HG02870 (cell line): ENCODE measurements at regions not wholly inside any gene's neighbourhood (a gene's known extent, or its start where the extent isn't known, plus 50 kb on each side); places are given as distances from the start of the nearest gene placed in this dataset.
"Not testable (repeated sequence)": the region's sequence is repeated elsewhere in the genome, so short reads cannot be mapped to it uniquely, and the experiment has no call there.

Experiments used
- ATAC-seq: cut with Tn5 transposase; IDR thresholded peaks from one replicate; pipeline ENCODE4 v1.9.1; 2021; ENCODE audit warnings: mild to moderate bottlenecking, moderate library complexity; ENCODE audit not compliant: unreplicated experiment

DNA sequence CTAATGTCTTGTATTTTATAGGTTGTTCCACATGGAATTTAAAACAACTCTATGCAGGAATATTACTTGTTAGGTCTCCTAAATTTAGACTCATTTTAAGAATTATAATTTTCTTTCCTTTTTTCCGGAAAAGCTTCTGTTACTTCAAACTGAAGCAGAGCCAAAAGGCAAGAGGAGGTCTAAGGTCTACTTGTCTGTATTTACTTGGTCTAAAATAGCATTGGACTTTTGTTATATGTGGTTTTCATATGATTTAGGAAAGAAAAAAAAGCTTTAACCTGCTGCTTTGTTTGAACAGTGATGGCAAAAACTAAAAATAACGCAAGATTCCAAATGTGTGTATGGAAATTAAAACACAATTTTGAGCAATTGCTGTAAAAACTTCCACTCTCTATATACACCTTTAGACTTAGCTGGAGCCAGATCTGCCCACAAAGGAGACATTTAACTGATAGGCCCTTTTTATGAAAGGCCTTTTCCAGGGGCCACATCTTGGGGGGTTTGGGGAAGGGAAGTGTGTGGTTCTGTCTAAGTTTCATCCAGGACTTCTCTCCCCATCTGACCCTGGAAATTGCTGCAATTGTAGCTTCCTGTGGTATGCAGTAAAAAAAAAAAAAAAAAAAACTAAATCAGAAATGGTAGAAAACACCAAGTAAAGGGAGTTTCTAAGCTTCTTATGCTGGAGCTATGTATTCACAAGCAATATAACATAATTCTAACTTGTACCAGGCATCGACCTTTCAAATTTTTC, 307.7 kb upstream of the MEF2C start:
- ATAC-seq: no peak

DNA sequence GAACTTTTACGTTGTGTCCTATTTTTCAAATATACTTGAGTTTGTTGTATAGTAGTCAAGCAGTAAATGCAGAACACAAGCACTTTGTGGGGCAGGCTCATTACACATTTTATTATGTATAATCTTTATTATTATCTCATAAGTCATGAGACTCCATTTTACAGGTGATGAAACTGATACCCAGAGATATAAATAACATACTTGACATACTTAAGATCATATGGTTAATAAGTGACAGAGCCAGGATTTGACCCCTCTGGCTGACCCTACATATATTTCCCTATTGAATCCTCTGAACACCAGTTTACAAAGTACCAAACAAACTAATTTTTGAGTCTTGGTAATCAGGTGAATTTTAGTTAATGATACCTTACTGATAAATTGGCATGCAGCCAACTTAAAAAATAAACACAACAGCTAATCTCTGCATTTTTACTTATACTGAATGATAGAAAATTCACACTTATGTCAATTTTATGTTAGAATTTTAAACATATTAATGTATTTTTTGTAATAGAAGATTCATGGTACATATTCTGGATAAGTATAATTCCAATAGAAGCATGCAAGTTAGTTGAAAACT, 305.0 kb upstream of the MEF2C start:
- no peak for ATAC-seq

GRCh38 chr5:89187268-89187667, 304.3 kb upstream of the MEF2C start:
- no peak for ATAC-seq

DNA sequence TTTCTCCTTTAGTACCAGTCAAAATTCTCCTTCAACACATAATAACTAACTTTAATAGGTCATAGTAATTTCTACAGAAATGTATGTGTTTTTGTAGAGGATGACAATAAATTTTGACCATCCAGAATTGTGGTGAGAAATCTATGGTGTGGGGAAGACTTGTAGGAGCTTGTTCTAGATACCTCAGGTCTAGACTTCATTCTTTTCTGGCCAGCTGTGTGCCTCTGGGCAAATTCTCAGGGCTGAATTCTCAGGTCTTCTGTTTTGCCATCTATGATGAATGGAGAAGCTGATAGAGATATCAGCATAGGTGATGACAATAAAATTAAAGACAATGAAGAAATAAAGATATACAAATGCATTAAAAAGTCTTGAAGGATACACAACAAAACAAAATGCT, 298.6 kb upstream of the MEF2C start:
- no peak for ATAC-seq

GRCh38 chr5:89179731-89180130, 296.7 kb upstream of the MEF2C start:
- ATAC-seq: no peak

GRCh38 chr5:89178541-89178940, 295.6 kb upstream of the MEF2C start:
- ATAC-seq: no peak

DNA sequence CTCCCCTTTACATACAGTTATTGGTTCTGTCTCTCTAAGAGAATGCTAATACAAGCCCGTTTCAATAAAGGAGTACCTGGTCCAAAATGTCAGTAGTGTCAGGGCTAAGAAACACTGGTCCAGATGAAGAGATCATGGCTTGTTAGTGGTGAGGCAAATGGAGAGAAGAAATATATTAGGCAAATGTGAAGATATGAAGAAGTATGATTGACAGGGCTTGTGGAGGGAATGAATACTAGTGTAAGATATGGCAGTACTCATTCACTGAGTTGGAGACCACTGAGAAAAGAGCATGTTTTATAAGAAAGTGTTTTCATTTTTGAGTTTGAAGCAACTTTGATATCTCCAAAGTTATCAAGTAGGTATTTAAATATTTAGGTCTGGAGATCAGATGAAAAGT, 290.5 kb upstream of the MEF2C start:
- ATAC-seq: no peak

GRCh38 chr5:89168766-89169165, 285.8 kb upstream of the MEF2C start:
- no peak for ATAC-seq

DNA sequence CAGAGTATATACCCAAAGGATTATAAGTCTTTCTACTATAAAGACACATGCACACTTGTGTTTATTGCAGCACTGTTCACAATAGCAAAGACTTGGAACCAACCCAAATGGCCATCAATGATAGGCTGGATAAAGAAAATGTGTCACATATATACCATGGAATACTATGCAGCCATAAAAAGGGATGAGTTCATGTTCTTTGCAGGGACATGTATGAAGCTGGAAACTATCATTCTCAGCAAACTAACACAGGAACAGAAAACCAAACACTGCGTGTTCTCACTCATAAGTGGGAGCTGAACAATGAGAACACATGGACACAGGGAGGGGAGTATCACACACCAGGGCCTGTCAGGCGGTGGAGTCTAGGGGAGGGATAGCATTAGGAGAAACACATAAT, 281.7 kb upstream of the MEF2C start:
- ATAC-seq: not testable (repeated sequence)

DNA sequence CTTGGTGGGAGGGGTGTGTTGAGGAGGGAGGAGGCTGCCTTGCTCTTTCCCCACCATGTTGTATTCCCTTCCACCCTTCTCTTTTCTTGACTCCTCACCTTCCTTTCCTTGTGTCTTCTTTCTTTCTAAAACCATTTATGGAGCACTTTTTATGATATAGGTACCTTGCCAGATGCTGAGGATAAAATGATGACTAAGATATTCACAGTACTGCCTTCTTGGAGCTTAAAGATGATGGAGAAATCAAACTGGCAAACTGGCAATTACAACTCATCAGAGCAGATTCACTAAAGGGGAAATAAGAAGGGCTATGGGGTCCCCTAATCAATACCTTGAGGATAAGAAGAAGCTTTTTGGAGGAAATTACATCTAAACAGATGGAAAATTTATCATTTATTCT, 273.2 kb upstream of the MEF2C start:
- ATAC-seq: no peak

DNA sequence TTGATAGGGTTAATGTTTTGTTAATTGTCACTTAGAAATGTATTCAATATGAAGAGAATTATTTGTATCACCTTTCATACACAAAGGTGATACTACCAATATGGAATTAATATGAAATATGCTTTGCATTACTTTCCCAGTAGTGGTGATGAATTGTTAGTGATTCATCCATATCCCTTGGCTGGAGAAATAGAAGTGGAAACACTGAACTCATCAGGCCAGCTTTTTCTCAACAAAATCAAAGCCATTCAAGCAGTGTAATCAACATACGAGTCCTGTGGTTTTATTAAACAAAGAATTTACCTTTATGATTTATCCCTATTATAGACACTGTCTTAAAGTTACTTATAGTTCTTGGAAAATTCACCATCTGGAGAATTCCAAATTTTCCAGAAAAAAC, 264.0 kb upstream of the MEF2C start:
- no peak for ATAC-seq

- ATAC-seq: no peak
Measured at GRCh38 chr5:89137148-89137547, 254.2 kb upstream of the MEF2C start.

DNA sequence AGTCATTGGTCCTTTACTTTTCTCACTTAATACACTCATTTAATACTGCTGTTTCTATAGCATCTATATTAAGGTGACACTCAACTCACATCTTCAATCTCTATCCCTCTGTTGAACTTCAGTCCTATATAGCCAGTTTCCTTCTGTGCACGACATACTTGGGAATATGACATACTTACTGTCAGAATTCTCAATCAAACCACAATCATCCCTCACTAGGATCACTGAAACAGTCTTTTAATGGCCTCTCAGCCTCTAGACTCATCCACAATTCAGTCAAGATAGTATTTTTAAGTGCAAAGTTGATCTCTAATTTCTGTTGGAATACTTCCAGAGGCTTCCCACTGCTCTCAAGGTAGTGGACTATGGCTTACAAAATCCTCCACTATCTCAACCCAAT, 251.0 kb upstream of the MEF2C start:
- no peak for ATAC-seq

DNA sequence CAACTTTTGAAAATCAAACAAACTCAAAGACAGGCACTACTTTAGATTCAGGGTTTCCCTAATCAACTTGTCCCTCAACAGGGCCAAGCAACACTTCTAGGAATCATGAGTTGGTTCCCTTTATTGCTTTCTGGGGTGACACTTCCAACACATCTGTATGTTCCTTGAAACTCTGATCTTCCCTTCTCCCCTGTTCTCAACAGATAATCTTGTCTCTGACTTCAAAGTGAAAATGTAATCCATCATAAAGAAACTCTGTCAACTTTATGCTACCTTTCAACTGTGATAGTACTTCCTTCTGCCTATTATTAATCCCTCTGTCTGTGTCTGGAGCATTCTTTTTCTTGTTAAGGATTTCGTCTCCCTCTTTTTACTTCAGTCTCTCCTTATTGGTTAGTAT, 250.1 kb upstream of the MEF2C start:
- ATAC-seq: no peak

DNA sequence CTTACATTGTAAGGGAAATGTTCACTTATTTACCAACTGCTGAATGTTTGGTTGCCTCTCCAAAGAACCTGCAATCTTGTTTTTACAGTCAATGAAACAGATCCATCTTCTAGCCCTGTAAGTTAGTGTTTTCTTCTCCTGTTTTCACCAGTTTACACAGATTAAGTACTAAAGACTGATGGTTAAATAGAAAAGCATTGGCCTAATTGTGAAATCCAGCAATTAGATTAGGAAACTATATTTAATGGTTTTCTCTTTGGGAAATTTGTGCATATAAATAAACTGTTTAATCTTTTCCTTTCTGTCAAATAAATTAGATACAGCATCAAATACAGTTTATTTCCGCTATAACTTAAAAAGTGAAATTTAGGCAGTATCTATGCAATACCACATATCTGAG, 247.9 kb upstream of the MEF2C start:
- ATAC-seq: no peak

DNA sequence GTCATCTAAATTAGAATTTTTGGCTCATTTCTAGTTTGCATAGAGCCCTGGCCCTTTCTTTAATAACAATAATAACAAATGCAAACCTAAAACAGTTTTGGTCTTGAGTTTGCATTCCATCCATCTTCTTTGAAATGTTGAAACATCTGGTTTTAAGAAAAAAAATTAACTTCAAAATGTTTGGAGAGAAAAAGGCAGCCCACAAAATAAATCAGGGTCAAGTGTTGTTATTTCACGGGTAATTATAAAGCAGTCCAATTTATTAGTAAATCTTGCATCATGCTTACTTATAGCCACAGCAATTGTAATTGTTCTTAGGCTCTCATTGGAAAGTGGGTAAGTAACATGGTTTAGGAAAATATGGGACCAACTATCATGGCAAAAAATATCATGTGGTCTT, 247.0 kb upstream of the MEF2C start:
- ATAC-seq: no peak

- no peak for ATAC-seq
Measured at GRCh38 chr5:89128906-89129625, 246.1 kb upstream of the MEF2C start.

- ATAC-seq: no peak
Measured at GRCh38 chr5:89128092-89128491, 245.1 kb upstream of the MEF2C start.

- ATAC-seq: no peak
Measured at GRCh38 chr5:89127191-89127590, 244.2 kb upstream of the MEF2C start.

DNA sequence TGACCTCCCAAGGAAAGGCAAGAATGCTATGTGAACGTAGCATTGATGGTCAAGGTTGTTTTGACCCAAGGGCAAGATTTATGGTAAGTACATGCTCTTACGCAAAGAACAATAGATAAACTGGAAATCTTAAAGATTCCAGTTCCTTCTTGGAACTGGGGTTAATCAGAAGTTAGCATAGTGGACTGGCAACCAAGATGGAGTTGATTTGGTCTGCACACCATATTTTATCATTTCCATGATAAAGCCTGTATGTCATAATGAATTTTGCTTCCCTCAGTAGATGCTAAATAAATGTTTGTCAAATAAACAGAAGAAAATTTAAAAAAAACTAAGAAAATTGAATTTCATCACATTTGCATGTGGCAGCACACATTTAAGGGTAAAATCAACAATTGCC, 242.4 kb upstream of the MEF2C start:
- no peak for ATAC-seq

- no peak for ATAC-seq
Measured at GRCh38 chr5:89123581-89123980, 240.6 kb upstream of the MEF2C start.

- no peak for ATAC-seq
Measured at GRCh38 chr5:89120719-89121118, 237.7 kb upstream of the MEF2C start.
